WTC11 (cell line): ENCODE measurements at regions not wholly inside any gene's neighbourhood (a gene's known extent, or its start where the extent isn't known, plus 50 kb on each side); places are given as distances from the start of the nearest gene placed in this dataset.

Source experiments
- ATAC-seq: fragments of 200-7000 bp; cut with Tn5 transposase; 2 replicates; pipeline ENCODE4 v1.10.0; 2021; ENCODE audit warnings: mild to moderate bottlenecking, moderate library complexity
- CTCF ChIA-PET: fragments of 300-600 bp; sonication (Branson Sonifier 250); formaldehyde crosslinking; loops from one replicate; lab custom pipeline; 2021; ENCODE audit warnings: antibody characterized with exemption; lab: Charles Lee
- POLR2A ChIA-PET: fragments of 350-600 bp; sonication (Branson Sonifier 250); formaldehyde crosslinking; loops from one replicate; lab custom pipeline; 2021; ENCODE audit warnings: antibody characterized with exemption; lab: Charles Lee
- DNase-seq: peaks from one replicate; pipeline ENCODE4 v3.0.0; 2021; ENCODE audit warnings: low spot score
- H3K27ac Mint-ChIP-seq: 2 replicates; pipeline ENCODE4 v1.8.0; 2021; ENCODE audit warnings: mixed read lengths
- H3K27me3 Mint-ChIP-seq: 2 replicates; pipeline ENCODE4 v1.8.0; 2021; ENCODE audit warnings: low read depth, mild to moderate bottlenecking, moderate library complexity, mixed read lengths
- H3K36me3 Mint-ChIP-seq: 2 replicates; pipeline ENCODE4 v1.8.0; 2021; ENCODE audit warnings: mixed read lengths
- H3K4me1 Mint-ChIP-seq: 2 replicates; pipeline ENCODE4 v1.8.0; 2022; ENCODE audit warnings: mixed read lengths
- H3K4me3 Mint-ChIP-seq: 2 replicates; pipeline ENCODE4 v1.8.0; 2021; ENCODE audit warnings: mild to moderate bottlenecking, moderate library complexity, mixed read lengths
- H3K9me3 Mint-ChIP-seq: 2 replicates; pipeline ENCODE4 v1.8.0; 2021; ENCODE audit warnings: mixed read lengths
- FOXP1 ChIP-seq: sonication (generic); formaldehyde crosslinking; IDR thresholded peaks from 2 replicates; pipeline ENCODE4 v1.8.0; 2022; ENCODE audit warnings: missing genetic modification reagents, mild to moderate bottlenecking, moderate library complexity, borderline replicate concordance
- HMGA2 ChIP-seq: fragments of 250-450 bp; sonication (Bioruptor Pico); IDR thresholded peaks from 2 replicates; pipeline ENCODE4 v1.4.0; 2021; ENCODE audit warnings: mild to moderate bottlenecking, moderate library complexity
- IRF2 ChIP-seq: sonication (generic); formaldehyde crosslinking; IDR thresholded peaks from 2 replicates; pipeline ENCODE4 v1.8.0; 2022; ENCODE audit warnings: low read depth, missing genetic modification reagents, borderline replicate concordance
- MXD4 ChIP-seq: fragments of 250-450 bp; sonication (Bioruptor Pico); IDR thresholded peaks from 2 replicates; pipeline ENCODE4 v1.8.0; 2021; ENCODE audit warnings: mild to moderate bottlenecking, moderate library complexity, borderline replicate concordance
- OVOL2 ChIP-seq: fragments of 250-450 bp; sonication (Bioruptor Pico); IDR thresholded peaks from 2 replicates; pipeline ENCODE4 v1.9.0; 2021; ENCODE audit warnings: mild to moderate bottlenecking, borderline replicate concordance
- PRRX2 ChIP-seq: fragments of 250-450 bp; sonication (Bioruptor Pico); IDR thresholded peaks from 2 replicates; pipeline ENCODE4 v1.8.0; 2021; ENCODE audit warnings: mild to moderate bottlenecking
- RELA ChIP-seq: sonication (generic); formaldehyde crosslinking; IDR thresholded peaks from 2 replicates; pipeline ENCODE4 v1.8.1; 2022; ENCODE audit warnings: missing genetic modification reagents, mild to moderate bottlenecking, borderline replicate concordance
- SMAD4 ChIP-seq: sonication (generic); formaldehyde crosslinking; IDR thresholded peaks from 2 replicates; pipeline ENCODE4 v1.8.0; 2022; ENCODE audit warnings: mild to moderate bottlenecking, missing genetic modification reagents
- SOX15 ChIP-seq: fragments of 250-450 bp; sonication (Bioruptor Pico); IDR thresholded peaks from 2 replicates; pipeline ENCODE4 v1.9.0; 2021; ENCODE audit warnings: mild to moderate bottlenecking
- ZNF138 ChIP-seq: sonication (generic); formaldehyde crosslinking; conservative IDR thresholded peaks from 2 replicates; pipeline ENCODE4 v1.8.1; 2022; ENCODE audit warnings: mild to moderate bottlenecking, moderate library complexity, missing genetic modification reagents
- TF ChIP-seq, protein P1 (sequence below): sonication (generic); formaldehyde crosslinking; IDR thresholded peaks from 2 replicates; pipeline ENCODE4 v1.8.0; 2023; ENCODE audit warnings: missing genetic modification reagents
- TF ChIP-seq, protein P2 (sequence below): sonication (generic); formaldehyde crosslinking; IDR thresholded peaks from 2 replicates; pipeline ENCODE4 v1.8.0; 2022; ENCODE audit warnings: missing genetic modification reagents
- TF ChIP-seq, protein P3 (sequence below): sonication (generic); formaldehyde crosslinking; IDR thresholded peaks from 2 replicates; pipeline ENCODE4 v1.8.0; 2023; ENCODE audit warnings: missing genetic modification reagents, mild to moderate bottlenecking, borderline replicate concordance
- TF ChIP-seq, protein P4 (sequence below): sonication (generic); formaldehyde crosslinking; IDR thresholded peaks from 2 replicates; pipeline ENCODE4 v1.8.1; 2023; ENCODE audit warnings: mild to moderate bottlenecking, moderate library complexity, missing genetic modification reagents
- TF ChIP-seq, protein P5 (sequence below): sonication (generic); formaldehyde crosslinking; IDR thresholded peaks from 2 replicates; pipeline ENCODE4 v1.8.1; 2023; ENCODE audit warnings: mild to moderate bottlenecking, missing genetic modification reagents, borderline replicate concordance

DNA sequence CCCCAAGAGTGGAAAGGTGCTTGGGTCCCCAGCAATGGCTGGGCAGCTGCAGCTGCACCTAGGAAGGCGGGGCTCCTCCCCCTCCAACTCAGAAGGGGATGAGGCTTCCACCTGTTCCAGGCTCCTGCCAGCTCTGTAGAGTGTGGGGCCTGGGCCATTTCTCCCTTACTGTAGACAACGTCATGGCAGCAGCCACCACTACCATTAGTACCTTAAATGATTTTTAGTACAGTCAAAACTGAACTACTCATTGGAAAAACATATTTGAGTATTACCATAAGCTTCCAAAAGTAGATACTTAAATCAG lies 1274.2 kb upstream of the GBE1 start (continued):
- TF ChIP-seq, protein P1, sequence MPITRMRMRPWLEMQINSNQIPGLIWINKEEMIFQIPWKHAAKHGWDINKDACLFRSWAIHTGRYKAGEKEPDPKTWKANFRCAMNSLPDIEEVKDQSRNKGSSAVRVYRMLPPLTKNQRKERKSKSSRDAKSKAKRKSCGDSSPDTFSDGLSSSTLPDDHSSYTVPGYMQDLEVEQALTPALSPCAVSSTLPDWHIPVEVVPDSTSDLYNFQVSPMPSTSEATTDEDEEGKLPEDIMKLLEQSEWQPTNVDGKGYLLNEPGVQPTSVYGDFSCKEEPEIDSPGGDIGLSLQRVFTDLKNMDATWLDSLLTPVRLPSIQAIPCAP (CRISPR knock-in tag) = no peak
- TF ChIP-seq RELA = no peak

DNA sequence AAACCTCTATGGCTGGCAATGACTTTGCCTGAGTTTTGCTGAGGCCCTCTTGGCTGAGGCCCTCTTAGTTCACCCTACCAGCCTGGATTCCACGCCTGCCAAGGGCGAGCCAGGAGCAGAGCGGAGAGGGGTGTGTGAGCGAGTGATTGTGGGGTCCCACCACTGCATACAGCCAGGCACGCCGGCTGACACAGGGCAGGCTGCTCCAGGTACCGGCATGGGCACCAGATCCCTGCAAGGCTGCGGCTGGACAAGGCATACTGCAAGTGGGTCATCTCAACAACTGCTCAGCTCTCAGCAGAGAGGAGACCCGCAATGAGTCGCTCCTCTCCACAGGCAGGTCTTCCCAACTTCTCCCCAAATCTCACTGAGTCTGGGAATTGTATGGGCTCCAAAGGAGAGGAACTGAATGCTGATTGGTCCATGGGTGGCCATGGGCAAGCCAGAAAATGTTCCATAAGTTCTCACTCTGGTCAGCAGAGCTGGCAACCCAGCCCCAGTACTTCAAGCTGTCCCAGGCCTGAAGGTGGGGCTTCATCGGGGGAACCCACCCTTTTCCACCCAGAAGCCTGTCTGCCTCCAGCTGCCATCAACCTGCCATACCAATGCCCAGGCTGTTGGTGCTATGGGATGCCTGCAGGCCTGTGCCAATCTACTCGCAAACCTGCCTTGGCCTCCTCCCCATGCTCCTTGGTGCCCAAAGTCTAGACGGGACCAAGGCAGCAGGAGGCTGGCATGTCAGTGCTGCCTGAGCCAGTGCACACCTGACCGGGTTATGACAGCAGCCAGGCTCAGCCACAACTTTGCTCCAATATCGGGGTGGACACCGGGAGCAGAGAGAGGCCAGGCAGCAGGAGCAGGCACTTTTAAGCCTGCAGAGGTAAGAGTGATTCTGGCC lies 1273.6 kb upstream of the GBE1 start:
- Mint-ChIP-seq H3K4me1 (peaks cover 4% of the 10 kb centered on the region), H3K27me3 (no peaks in the 10 kb centered on the region; the same call in 1 of the 2 replicates), H3K36me3 (peaks cover 5% of the 10 kb centered on the region), H3K4me3 (no peak overlapping the region), H3K9me3 (peaks cover 10% of the 10 kb centered on the region), H3K27ac (no peak overlapping the region)
- TF ChIP-seq ZNF138 (CRISPR knock-in tag) (no peak), HMGA2 (no peak), OVOL2 (CRISPR knock-in tag) (no peak), PRRX2 (CRISPR knock-in tag) (no peak), SMAD4 (no peak), MXD4 (CRISPR knock-in tag) (no peak), FOXP1 (CRISPR knock-in tag) (no peak), IRF2 (CRISPR knock-in tag) (no peak), SOX15 (CRISPR knock-in tag) (no peak)
- TF ChIP-seq, protein P2, sequence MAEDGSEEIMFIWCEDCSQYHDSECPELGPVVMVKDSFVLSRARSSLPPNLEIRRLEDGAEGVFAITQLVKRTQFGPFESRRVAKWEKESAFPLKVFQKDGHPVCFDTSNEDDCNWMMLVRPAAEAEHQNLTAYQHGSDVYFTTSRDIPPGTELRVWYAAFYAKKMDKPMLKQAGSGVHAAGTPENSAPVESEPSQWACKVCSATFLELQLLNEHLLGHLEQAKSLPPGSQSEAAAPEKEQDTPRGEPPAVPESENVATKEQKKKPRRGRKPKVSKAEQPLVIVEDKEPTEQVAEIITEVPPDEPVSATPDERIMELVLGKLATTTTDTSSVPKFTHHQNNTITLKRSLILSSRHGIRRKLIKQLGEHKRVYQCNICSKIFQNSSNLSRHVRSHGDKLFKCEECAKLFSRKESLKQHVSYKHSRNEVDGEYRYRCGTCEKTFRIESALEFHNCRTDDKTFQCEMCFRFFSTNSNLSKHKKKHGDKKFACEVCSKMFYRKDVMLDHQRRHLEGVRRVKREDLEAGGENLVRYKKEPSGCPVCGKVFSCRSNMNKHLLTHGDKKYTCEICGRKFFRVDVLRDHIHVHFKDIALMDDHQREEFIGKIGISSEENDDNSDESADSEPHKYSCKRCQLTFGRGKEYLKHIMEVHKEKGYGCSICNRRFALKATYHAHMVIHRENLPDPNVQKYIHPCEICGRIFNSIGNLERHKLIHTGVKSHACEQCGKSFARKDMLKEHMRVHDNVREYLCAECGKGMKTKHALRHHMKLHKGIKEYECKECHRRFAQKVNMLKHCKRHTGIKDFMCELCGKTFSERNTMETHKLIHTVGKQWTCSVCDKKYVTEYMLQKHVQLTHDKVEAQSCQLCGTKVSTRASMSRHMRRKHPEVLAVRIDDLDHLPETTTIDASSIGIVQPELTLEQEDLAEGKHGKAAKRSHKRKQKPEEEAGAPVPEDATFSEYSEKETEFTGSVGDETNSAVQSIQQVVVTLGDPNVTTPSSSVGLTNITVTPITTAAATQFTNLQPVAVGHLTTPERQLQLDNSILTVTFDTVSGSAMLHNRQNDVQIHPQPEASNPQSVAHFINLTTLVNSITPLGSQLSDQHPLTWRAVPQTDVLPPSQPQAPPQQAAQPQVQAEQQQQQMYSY (CRISPR knock-in tag) = no peak
- TF ChIP-seq, protein P3, sequence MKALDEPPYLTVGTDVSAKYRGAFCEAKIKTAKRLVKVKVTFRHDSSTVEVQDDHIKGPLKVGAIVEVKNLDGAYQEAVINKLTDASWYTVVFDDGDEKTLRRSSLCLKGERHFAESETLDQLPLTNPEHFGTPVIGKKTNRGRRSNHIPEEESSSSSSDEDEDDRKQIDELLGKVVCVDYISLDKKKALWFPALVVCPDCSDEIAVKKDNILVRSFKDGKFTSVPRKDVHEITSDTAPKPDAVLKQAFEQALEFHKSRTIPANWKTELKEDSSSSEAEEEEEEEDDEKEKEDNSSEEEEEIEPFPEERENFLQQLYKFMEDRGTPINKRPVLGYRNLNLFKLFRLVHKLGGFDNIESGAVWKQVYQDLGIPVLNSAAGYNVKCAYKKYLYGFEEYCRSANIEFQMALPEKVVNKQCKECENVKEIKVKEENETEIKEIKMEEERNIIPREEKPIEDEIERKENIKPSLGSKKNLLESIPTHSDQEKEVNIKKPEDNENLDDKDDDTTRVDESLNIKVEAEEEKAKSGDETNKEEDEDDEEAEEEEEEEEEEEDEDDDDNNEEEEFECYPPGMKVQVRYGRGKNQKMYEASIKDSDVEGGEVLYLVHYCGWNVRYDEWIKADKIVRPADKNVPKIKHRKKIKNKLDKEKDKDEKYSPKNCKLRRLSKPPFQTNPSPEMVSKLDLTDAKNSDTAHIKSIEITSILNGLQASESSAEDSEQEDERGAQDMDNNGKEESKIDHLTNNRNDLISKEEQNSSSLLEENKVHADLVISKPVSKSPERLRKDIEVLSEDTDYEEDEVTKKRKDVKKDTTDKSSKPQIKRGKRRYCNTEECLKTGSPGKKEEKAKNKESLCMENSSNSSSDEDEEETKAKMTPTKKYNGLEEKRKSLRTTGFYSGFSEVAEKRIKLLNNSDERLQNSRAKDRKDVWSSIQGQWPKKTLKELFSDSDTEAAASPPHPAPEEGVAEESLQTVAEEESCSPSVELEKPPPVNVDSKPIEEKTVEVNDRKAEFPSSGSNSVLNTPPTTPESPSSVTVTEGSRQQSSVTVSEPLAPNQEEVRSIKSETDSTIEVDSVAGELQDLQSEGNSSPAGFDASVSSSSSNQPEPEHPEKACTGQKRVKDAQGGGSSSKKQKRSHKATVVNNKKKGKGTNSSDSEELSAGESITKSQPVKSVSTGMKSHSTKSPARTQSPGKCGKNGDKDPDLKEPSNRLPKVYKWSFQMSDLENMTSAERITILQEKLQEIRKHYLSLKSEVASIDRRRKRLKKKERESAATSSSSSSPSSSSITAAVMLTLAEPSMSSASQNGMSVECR (CRISPR knock-in tag) = no peak
- TF ChIP-seq, protein P4, sequence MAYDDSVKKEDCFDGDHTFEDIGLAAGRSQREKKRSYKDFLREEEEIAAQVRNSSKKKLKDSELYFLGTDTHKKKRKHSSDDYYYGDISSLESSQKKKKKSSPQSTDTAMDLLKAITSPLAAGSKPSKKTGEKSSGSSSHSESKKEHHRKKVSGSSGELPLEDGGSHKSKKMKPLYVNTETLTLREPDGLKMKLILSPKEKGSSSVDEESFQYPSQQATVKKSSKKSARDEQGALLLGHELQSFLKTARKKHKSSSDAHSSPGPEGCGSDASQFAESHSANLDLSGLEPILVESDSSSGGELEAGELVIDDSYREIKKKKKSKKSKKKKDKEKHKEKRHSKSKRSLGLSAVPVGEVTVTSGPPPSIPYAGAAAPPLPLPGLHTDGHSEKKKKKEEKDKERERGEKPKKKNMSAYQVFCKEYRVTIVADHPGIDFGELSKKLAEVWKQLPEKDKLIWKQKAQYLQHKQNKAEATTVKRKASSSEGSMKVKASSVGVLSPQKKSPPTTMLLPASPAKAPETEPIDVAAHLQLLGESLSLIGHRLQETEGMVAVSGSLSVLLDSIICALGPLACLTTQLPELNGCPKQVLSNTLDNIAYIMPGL (CRISPR knock-in tag) = no peak
- TF ChIP-seq, protein P5, sequence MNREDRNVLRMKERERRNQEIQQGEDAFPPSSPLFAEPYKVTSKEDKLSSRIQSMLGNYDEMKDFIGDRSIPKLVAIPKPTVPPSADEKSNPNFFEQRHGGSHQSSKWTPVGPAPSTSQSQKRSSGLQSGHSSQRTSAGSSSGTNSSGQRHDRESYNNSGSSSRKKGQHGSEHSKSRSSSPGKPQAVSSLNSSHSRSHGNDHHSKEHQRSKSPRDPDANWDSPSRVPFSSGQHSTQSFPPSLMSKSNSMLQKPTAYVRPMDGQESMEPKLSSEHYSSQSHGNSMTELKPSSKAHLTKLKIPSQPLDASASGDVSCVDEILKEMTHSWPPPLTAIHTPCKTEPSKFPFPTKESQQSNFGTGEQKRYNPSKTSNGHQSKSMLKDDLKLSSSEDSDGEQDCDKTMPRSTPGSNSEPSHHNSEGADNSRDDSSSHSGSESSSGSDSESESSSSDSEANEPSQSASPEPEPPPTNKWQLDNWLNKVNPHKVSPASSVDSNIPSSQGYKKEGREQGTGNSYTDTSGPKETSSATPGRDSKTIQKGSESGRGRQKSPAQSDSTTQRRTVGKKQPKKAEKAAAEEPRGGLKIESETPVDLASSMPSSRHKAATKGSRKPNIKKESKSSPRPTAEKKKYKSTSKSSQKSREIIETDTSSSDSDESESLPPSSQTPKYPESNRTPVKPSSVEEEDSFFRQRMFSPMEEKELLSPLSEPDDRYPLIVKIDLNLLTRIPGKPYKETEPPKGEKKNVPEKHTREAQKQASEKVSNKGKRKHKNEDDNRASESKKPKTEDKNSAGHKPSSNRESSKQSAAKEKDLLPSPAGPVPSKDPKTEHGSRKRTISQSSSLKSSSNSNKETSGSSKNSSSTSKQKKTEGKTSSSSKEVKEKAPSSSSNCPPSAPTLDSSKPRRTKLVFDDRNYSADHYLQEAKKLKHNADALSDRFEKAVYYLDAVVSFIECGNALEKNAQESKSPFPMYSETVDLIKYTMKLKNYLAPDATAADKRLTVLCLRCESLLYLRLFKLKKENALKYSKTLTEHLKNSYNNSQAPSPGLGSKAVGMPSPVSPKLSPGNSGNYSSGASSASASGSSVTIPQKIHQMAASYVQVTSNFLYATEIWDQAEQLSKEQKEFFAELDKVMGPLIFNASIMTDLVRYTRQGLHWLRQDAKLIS (CRISPR knock-in tag) = no peak
- ChIA-PET POLR2A (no interaction called here), CTCF (no interaction called here)
- DNase-seq (no peak), ATAC-seq (no peak; the same call in 1 of the 2 replicates)
